ENCODE measurements at regions not wholly inside any gene's neighbourhood (a gene's known extent, or its start where the extent isn't known, plus 50 kb on each side); places are given as distances from the start of the nearest gene placed in this dataset.

DNA sequence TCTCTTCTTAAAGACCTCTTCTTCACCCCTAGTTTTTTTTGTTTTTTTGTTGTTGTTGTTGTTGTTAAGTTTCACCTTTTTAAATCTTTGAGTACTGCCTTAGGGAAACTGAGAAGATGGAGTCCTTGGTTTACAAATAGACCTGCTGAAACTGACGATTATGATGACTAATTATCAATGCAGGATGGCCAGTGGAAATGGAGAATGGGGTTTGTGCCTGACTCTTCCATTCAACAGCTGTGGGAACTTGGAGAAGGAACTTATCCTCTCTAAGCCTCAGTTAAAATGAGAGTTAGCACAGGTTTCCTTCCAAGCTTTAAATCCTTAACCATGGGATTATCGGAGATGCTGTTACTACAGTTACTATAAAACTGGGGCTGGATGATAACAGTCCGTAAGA is 66.7 kb upstream of the PNMA1 start:
- DNase-seq = no peak

DNA sequence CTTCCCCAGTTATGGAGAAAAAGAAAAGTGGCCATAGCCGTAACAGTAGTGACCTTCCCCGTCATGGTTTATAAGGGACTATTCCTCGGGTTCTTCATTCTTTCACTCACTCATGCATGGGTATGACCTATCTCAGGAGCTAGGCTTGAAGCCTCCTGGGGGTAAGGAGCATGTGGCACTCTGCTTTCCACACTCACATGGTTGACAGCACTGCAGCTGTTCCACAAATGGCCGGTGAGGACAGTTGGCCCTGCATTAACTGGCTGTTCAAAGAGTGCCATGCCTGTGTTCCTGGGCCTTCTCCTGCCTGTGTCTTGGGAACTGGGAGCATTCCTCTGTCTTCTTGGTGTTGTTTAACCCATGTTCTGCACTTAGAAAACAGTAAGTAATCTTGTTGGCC is 66.2 kb upstream of the PNMA1 start:
- no peak for DNase-seq

DNA sequence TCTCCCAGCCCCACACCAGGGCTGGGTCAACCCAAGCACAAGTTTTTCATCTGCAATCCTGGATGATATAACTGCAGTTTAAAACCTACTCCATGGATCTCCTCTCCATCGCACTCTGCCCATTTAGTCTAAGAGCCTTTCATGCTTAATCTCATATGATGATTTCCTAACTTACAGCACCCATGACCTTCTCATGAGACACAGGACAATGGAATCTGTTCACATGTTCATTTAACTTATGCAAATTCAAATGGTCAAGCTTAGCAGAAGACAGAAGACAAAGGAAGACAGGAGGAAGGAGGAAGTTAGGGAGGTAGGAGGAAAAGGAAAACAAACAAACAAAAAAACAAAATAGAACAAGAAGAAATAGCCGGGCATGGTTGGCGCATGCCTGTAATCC is 64.6 kb upstream of the PNMA1 start:
- DNase-seq = no peak

DNA sequence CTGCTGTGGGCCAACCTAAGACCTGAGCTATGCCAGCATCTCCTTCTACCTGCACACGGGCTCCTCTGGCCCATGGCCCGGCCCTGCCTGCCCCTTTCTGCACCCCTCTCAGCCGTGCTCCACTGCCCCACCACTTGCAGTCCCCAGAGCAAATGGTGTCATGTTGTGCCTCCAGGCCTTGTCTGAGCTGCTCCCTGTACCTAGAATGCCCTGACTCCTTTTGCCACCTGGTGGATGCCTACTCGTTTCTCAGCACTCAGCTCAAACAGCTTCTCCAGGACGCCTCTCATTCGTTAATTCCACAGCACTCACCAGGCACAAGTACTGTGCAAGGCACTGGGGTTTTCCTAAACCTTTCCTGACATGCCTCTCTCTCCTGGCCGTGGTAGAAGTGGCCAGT is 63.2 kb upstream of the PNMA1 start:
- no peak for DNase-seq

DNA sequence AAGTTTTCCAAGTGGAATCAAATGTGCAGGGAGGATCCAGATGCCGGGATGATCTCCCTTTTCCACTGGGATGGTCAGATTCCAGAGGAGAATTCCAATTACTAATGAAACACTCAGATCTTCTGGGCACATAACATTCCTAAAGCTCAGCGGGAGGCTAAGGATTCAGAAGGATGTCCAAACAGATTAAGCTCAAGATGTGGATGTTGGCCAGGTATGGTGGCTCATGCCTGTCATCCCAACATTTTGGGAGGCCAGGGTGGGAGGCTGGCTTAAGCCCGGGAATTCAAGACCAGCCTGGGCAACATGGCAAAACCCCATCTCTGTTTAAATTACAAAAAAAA is 62.0 kb upstream of the PNMA1 start:
- DNase-seq = no peak

DNA sequence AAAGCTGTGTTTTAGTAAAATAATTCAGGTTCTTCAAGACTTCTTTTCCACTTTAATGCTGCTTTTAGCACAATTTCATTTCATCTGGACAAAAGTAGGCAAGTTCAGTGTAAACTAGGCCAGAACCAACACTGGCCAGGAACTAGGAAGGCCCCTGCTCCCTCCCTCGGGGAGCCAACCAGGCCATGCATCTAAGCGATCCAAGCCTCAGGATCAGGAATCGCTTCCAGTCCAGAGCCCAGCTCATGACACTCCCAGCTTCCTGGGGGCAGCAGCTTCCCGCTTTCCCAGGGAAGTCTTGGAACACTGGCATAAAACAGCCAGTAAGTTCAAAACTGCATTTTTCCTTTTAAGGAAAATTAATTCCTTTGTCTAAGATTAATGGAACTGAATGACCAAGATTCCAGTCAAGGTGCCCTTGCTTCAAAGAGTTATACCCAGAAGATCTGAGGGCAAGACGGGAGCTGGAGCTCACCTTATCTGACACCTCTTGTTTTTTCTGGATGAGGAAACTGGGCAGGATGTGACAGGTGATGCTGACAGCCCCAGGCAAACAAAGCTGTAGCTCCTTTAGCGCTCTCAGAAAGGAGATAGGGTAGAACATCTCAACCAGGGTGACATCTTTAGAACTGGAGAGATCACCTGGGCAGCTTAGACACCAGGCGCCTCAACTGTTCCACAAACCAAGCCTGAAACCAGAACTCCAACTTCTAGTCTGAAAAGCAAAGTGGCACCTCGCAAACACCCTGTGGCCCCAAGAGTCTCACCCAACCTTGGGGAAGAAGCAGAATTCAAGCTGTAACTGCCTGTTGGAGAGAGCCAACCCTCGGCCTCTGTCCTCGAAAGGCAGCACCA is 61.4 kb upstream of the PNMA1 start:
- DNase-seq = no peak

DNA sequence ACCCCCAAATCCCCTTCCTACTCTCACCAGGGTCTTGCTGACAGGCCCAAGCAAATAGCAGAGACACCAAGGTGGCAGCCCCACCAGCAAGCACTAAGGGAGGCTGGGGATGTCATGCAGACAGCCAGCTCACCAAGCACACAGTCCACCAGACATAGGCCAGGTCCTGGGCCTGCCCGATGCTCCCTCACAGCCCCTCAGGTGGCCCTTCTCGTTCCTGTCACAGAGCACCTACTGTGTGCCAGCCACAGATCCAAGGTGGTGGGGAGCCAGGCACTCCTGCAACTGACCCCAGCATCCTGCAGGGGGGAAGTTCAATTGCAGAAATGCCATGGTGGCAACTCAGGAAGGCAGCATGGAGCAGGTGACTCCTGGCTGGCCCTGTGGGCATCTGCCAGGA is 60.5 kb upstream of the PNMA1 start:
- no peak for DNase-seq

DNA sequence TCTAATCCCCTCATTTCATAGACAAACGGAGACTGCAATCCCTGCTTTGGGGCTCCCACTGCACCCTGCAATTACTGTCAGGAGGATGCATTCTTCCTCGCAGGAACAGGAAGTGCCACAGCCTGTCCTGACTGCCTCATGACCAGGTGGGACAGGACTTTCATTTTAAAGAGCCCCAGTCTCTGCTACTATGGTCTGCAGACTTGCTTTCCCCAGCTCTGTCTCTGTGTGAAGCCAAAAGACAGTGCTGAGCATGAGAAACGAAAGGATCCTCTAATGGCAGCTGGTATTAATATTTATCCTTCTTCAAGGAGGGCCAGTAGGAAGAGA is 60.0 kb upstream of the PNMA1 start:
- DNase-seq = no peak

DNA sequence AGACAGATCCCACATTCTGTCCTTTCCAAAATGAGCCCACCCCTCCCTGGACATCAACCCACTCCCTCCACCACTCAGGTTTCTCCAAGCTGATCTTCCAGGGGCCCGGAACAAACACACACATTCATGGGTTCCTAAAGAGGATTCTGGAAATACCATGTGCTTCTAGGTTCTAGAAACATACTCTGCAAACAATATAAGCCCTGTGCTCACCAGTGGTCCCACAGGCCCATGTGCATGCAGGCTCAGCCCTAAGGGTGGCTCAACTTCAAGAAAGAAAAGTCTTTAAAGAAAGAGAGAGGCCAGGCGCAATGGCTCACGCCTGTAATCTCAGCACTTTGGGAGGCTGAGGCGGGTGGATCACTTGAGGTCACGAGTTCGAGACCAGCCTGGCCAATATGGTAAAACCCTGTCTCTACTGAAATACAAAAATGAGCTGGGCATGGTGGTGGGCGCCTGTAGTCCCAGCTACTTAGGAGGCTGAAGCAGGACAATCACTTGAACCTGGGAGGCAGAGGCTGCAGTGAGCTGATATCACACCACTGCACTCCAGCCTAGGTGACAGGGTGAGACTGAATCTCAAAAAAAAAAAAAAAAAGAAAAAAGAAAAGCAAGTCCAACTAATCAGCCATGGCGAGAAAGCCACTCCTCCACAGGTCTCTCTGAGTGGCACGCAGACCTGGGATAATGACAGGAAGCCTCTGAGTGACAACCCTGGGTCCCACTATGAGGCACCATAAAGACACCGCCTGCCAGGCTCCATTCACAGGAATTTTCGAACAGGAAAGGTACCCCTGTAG is 59.5 kb upstream of the PNMA1 start:
- no peak for DNase-seq

DNA sequence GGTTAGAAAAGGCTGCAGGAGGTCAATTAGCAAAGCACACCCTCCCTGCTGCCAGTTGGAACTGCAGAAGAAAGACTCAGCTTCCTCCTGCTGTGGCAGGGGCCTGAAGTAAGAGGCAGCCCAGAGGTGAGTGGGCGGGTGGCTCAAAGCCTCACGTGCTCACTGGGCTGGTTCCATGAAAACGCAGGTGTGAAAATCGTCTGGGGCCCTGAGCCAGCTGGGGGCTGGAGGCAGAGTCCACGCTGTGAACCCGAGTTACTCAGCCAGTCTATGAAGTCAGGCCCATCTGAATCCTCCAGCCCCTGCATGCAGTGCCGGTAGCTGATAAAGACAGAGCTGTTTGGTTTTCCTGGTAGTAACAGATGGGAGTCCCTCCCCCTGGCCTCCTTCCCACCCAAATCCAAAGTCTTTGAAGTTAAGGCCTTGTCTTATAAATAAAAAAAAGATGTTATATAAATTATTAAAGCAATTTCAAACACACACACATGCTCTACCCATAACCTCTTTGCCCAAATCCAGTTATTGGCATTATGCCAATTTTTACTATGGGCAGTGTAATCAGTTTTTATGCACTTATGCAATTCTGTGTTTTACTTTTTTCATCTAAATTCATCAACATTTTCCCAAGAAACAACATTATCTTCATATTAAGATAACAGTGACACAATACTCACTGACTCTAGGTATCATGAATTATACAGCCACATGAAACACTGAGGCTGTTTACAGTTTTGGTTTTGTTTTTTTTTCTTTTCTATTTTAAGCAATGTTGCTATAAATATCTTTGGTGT is 57.9 kb upstream of the PNMA1 start:
- peak; percentile 76 to 81 for DNase-seq

DNA sequence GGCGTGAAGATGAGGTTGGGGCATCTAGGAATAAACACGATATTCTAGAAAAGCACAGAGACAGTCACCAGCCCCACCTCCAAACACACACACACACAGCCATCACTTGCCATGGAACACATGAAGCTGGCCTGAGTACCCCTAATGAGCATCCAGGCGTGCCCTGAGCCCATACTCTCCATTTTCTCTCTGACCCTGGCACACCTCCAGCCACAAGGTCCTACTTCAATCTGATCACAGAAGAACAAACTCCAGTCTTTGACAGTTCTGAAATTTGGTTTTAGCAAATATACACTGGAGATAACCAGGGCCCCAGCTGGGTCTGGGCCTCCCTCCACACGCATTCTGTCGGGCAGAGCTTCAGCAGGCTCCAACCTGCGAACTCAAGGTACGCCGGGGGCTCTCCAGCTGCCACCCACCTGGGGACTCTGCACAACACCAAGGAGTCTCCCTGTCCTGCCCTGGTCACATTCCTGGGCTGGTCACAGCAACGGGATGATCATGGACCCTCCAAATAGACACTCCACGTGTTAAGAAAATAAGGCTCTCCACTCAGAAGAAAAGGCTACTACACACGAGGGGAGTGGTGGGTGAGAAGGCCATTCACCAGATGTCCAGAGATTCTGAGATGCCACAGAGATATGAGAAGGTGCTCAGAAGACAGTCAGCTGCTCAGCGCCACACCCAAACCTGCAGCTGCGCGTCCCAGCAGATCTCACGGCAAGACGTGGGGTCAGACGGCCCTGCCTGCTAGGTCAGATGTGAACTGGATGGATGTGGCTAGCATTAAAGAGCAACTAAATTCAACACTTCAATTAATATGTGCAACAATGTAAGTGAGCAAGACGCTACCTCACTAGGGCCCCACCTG is 57.0 kb upstream of the PNMA1 start:
- no peak for DNase-seq

DNA sequence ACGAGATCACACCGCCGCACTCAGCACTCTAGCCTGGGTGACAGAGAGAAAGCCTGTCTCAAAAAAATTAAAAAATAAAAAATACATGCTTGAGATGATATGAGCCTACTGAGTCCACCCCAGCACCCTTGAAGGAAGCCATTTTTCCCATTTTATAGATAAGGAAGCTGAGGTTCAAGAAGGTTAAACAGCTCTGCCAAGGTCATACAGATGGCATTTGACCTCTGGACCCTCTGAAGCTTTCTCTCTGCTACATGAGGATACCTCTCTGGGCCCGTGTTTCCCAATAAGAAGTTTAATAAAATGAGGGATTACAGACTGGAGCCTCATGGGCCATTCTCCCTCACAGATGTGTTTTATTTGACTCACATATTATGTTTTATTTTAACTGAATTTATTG is 53.9 kb upstream of the PNMA1 start:
- no peak for DNase-seq

DNA sequence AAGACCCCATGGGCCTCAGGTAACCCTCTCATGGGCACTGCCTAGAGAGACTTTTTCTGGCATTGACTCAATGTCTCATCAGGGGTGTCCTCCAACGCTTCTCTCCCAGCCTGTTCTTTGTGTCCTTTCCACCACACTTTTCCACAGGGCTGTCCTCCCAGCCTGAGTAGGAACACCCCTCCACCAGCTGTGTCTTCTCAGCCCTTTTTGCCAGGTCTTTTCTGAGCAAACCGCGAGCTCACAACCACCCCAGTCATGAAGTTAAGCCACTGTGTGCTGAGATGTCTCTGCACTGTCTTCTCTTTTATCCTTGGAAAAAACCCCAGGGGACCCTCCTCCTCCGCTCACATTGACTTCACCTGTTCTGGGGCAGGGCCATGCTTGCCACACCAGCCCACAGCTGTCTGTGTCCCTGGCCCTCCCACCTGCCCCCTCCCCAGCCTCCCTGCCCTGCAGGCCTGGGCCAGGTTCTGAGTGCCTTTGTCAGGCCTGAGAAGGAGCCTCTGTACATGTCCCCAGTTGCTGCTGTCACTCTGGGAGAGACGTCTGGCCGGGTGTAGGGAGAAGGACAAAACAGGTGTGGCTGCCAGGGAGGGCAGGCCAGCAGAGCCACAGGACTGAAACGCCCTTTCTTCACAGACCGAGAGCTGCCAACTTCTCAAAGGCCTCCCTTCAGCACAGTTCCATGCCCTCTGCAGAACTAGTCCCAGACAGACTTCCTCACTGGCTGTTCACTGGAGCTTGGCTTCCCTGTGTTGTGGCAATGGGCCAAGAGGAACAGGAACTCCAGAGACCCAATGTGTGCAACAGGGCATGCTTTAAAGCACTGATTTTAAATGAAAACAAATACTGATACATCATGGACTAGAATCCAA is 50.5 kb upstream of the PNMA1 start:
- DNase-seq = no peak

Data from stimulated activated CD4-positive, alpha-beta T cell treated with anti-CD3 and anti-CD28 coated beads, Interleukin-2, amount 100 ng/mL, for 24 hours (primary cell).